HepG2 (cell line): ENCODE measurements at regions not wholly inside any gene's neighbourhood (a gene's known extent, or its start where the extent isn't known, plus 50 kb on each side); places are given as distances from the start of the nearest gene placed in this dataset.

Experiments used
- ATAC-seq: fragments of 200-7000 bp; cut with Tn5 transposase; 3 replicates; pipeline ENCODE4 v1.9.1; 2020; ENCODE audit warnings: mild to moderate bottlenecking, moderate library complexity
- BruUV-seq: library from RNA; stranded (reverse); fragments of 400-500 nt; replicated peaks from 2 replicates; lab custom pipeline; 2021; lab: Mats Ljungman, UMichigan
- CTCF ChIA-PET: fragments of 300-600 bp; formaldehyde crosslinking; extraction: SDS; loops from one replicate; lab custom pipeline; 2021; ENCODE audit warnings: low total read pairs, inconsistent platforms, low intra/inter-chr PET ratio; lab: Yijun Ruan, JAX
- POLR2A ChIA-PET: fragments of 350-600 bp; sonication (Branson Sonifier 250); formaldehyde crosslinking; loops from one replicate; lab custom pipeline; 2020; ENCODE audit warnings: antibody characterized with exemption, inconsistent platforms; lab: Yijun Ruan, JAX
- DNase-seq: peaks from one replicate; pipeline ENCODE4 v3.0.0-alpha.2; 2015; ENCODE audit warnings: low spot score
- FAIRE-seq: peaks from 3 replicates; lab custom pipeline; 2011; peaks lifted over from hg19 to GRCh38; lab: Jason Lieb, UNC
- H2AFZ ChIP-seq: one replicate; pipeline ENCODE4 v1.6.1; 2011; ENCODE audit warnings: low read length, inconsistent platforms
- H3K27ac ChIP-seq: fragments of 300-600 bp; 3 replicates; pipeline ENCODE4 v1.8.0; 2011; ENCODE audit warnings: mixed run types, mild to moderate bottlenecking, mixed read lengths, low read length, inconsistent platforms; ENCODE audit not compliant: insufficient read depth; ENCODE audit errors: extremely low read length
- H3K27me3 ChIP-seq, 2 experiments: fragments of 200-600 bp in 1 of 2; 2 replicates in 1 of 2; 3 replicates in 1 of 2; pipeline versions ENCODE4 v1.6.0 to v1.8.0; 2011; ENCODE audit warnings: low read length in 2 of 2, mild to moderate bottlenecking in 2 of 2, moderate library complexity in 2 of 2, inconsistent platforms in 1 of 2; ENCODE audit not compliant: insufficient read depth in 2 of 2, control insufficient read depth in 1 of 2
- H3K36me3 ChIP-seq, 2 experiments: fragments of 200-600 bp in 1 of 2; replicated peaks in 1 of 2; 2 replicates in 1 of 2; 3 replicates in 1 of 2; pipeline versions ENCODE4 v1.5.1 to v1.8.0; 2011; ENCODE audit warnings: low read length in 2 of 2, inconsistent platforms in 1 of 2; ENCODE audit not compliant: insufficient read depth in 2 of 2, control insufficient read depth in 1 of 2
- H3K4me1 ChIP-seq: 2 replicates; pipeline ENCODE4 v1.5.1; 2012; ENCODE audit warnings: low read length, inconsistent platforms; ENCODE audit not compliant: insufficient read depth
- H3K4me2 ChIP-seq: 2 replicates; pipeline ENCODE4 v1.6.0; 2011; ENCODE audit warnings: low read depth, low read length, inconsistent platforms
- H3K4me3 ChIP-seq, 3 experiments: fragments of 200-600 bp in 1 of 3; sonication (generic), shearing (Covaris generic) in 1 of 3; replicated peaks in 1 of 3; 2 replicates each; pipeline ENCODE4 v1.5.1; 2011 to 2016; ENCODE audit warnings: low read length in 3 of 3, inconsistent platforms in 2 of 3, low read depth in 2 of 3, mild to moderate bottlenecking in 2 of 3, control low read depth in 1 of 3, mixed read lengths in 1 of 3; ENCODE audit not compliant: insufficient read depth in 1 of 3
- H3K79me2 ChIP-seq: one replicate; pipeline ENCODE4 v1.6.1; 2011; ENCODE audit warnings: low read length, inconsistent platforms; ENCODE audit not compliant: insufficient read depth
- H3K9ac ChIP-seq: 2 replicates; pipeline ENCODE4 v1.6.0; 2011; ENCODE audit warnings: mild to moderate bottlenecking, low read depth, low read length, inconsistent platforms; ENCODE audit not compliant: insufficient read depth
- H3K9me3 ChIP-seq: 2 replicates; pipeline ENCODE4 v1.5.1; 2012; ENCODE audit warnings: mild to moderate bottlenecking, low read length
- H4K20me1 ChIP-seq: 2 replicates; pipeline ENCODE4 v1.6.0; 2011; ENCODE audit warnings: inconsistent platforms, mild to moderate bottlenecking, low read length, moderate library complexity; ENCODE audit not compliant: insufficient read depth
- ATF7 ChIP-seq, 2 experiments: fragments of 450-650 bp in 1 of 2; sonication (generic) in 1 of 2; formaldehyde crosslinking in 1 of 2; IDR thresholded peaks; 2 replicates each; pipeline versions ENCODE4 v1.4.0 to v1.6.1; 2016 to 2020; ENCODE audit warnings: antibody characterized with exemption in 1 of 2, mild to moderate bottlenecking in 1 of 2, missing genetic modification reagents in 1 of 2
- KLF12 ChIP-seq: sonication (generic); formaldehyde crosslinking; IDR thresholded peaks from 2 replicates; pipeline ENCODE4 v1.4.0; 2020; ENCODE audit warnings: missing genetic modification reagents, borderline replicate concordance
- MED13 ChIP-seq: sonication (generic); formaldehyde crosslinking; IDR thresholded peaks from 2 replicates; pipeline ENCODE4 v1.5.0; 2020; ENCODE audit warnings: missing genetic modification reagents
- RARA ChIP-seq: IDR thresholded peaks from 2 replicates; pipeline ENCODE4 v1.6.1; 2016; ENCODE audit warnings: missing genetic modification reagents, missing compliant biosample characterization
- TAF1 ChIP-seq: sonication (generic); formaldehyde crosslinking; IDR thresholded peaks from 2 replicates; pipeline ENCODE4 v1.4.0; 2020; ENCODE audit warnings: missing genetic modification reagents
- ZNF547 ChIP-seq: sonication (generic); formaldehyde crosslinking; IDR thresholded peaks from 2 replicates; pipeline ENCODE4 v1.5.1; 2020; ENCODE audit warnings: mild to moderate bottlenecking, missing genetic modification reagents
- whole genome bisulfite sequencing: methylation state at CpG from one replicate; pipeline ENCODE4 v1.1.6; 2017; ENCODE audit warnings: low lambda C conversion rate; 5-methylcytosine and 5-hydroxymethylcytosine counted together
- in situ Hi-C: cut with HindIII; loops from 2 replicates; pipeline ENCODE4 v1.10.0; 2017; ENCODE audit warnings: low pct_unique_long_range_greater_than_20kb; ENCODE audit not compliant: extremely low pct_ligation_motif_present
- intact Hi-C: fragments of 100-400 bp; cut with micrococcal nuclease; formaldehyde crosslinking; loops from one replicate; pipeline ENCODE4 v1.10.0; 2022; ENCODE audit not compliant: unreplicated experiment
- TF ChIP-seq, protein P1 (sequence below): sonication (generic); formaldehyde crosslinking; IDR thresholded peaks from 2 replicates; pipeline ENCODE4 v1.9.0; 2021; ENCODE audit warnings: mild to moderate bottlenecking, missing genetic modification reagents

DNA sequence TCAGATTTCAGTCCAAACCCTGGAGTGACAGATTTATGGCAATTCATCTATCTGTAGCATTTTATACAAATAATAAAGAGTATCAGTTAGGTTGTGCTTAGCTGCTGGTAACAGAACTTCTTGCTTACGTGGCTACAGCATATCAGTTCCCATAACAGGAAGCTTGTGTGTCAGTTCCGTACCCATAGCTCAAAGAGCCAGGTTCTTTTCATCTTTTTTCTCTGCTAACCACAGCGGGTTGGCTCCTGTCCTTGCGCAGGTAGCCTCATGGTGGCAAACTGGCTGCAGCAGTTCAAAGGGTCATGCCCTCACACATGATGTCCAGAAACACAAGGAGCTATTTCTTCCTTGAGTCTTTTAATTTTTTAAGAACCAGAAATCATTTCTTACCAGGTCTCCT lies 1041.8 kb downstream of the GATA3 start (continued):
- TF ChIP-seq, protein P1, sequence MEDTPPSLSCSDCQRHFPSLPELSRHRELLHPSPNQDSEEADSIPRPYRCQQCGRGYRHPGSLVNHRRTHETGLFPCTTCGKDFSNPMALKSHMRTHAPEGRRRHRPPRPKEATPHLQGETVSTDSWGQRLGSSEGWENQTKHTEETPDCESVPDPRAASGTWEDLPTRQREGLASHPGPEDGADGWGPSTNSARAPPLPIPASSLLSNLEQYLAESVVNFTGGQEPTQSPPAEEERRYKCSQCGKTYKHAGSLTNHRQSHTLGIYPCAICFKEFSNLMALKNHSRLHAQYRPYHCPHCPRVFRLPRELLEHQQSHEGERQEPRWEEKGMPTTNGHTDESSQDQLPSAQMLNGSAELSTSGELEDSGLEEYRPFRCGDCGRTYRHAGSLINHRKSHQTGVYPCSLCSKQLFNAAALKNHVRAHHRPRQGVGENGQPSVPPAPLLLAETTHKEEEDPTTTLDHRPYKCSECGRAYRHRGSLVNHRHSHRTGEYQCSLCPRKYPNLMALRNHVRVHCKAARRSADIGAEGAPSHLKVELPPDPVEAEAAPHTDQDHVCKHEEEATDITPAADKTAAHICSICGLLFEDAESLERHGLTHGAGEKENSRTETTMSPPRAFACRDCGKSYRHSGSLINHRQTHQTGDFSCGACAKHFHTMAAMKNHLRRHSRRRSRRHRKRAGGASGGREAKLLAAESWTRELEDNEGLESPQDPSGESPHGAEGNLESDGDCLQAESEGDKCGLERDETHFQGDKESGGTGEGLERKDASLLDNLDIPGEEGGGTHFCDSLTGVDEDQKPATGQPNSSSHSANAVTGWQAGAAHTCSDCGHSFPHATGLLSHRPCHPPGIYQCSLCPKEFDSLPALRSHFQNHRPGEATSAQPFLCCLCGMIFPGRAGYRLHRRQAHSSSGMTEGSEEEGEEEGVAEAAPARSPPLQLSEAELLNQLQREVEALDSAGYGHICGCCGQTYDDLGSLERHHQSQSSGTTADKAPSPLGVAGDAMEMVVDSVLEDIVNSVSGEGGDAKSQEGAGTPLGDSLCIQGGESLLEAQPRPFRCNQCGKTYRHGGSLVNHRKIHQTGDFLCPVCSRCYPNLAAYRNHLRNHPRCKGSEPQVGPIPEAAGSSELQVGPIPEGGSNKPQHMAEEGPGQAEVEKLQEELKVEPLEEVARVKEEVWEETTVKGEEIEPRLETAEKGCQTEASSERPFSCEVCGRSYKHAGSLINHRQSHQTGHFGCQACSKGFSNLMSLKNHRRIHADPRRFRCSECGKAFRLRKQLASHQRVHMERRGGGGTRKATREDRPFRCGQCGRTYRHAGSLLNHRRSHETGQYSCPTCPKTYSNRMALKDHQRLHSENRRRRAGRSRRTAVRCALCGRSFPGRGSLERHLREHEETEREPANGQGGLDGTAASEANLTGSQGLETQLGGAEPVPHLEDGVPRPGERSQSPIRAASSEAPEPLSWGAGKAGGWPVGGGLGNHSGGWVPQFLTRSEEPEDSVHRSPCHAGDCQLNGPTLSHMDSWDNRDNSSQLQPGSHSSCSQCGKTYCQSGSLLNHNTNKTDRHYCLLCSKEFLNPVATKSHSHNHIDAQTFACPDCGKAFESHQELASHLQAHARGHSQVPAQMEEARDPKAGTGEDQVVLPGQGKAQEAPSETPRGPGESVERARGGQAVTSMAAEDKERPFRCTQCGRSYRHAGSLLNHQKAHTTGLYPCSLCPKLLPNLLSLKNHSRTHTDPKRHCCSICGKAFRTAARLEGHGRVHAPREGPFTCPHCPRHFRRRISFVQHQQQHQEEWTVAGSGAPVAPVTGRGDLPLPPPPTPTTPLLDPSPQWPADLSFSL = no peak

DNA sequence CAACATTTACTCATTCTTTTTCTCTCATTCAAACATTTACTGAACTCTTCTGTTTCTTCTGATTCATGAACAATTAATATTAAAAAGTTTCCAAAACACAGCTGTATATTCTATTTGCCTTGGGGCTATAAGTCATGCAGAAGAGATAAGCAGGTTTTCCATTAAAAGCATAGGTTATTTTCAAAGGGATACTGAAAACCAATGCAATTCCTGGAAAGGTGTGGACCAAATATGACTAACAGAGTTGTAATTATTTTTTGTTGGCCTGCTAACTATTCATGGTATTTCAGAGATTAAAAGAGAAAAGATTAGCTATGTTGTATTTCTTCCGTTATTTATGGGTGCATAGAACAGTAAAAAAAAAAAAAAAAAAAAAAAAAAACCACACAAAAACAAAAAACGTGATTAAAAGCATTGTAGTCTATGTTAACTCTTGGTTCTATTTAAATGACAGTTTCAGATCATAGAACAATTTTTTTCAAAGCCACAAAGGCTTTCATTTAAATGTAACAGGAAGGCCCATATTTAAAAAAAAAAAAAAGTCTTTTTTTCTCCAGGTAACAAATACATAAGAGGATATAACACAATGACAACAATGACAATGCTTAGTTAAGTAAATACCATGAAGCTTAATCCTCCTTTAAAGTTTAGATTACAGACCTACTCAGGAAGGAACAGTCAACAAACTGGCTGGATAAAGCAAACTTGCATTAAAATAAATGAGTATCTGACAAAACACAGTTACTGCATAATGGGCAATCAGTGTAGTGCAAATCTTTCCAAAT lies 1042.9 kb downstream of the GATA3 start:
- TF ChIP-seq ATF7 (IDR thresholded peaks at IDR 0.05) = no peak
- no peak for TF ChIP-seq ATF7 (CRISPR knock-in tag; IDR thresholded peaks at IDR 0.05)
- TF ChIP-seq KLF12 = no peak
- no peak for TF ChIP-seq ZNF547 (CRISPR knock-in tag)
- TF ChIP-seq MED13 = no peak
- no peak for TF ChIP-seq RARA (CRISPR knock-in tag)
- no peak for TF ChIP-seq TAF1 (CRISPR knock-in tag)
- H4K20me1 ChIP-seq = no peaks in the 10 kb centered on the region
- no peak overlapping the region for H3K4me3 ChIP-seq
- H3K27me3 ChIP-seq = no peaks in the 10 kb centered on the region
- no peaks in the 10 kb centered on the region for H3K79me2 ChIP-seq
- H3K36me3 ChIP-seq = no peaks in the 10 kb centered on the region
- FAIRE-seq (no peak), DNase-seq (no peak), ATAC-seq (no peak)
- intact Hi-C loops (no loop called here), in situ Hi-C loops (no loop called here)
- 20% methylated on average over 2 of the region's 2 CpGs for WGBS
- no peaks in the 10 kb centered on the region for H3K4me1 ChIP-seq
- H3K27ac ChIP-seq = no peak overlapping the region
- H3K9ac ChIP-seq = no peak overlapping the region
- CTCF ChIA-PET = no interaction called here
- no peak overlapping the region for H3K4me2 ChIP-seq
- no peaks in the 10 kb centered on the region for H3K9me3 ChIP-seq
- POLR2A ChIA-PET = no interaction called here
- H2AFZ ChIP-seq = no peak overlapping the region
- no TSS peak for BruUV-seq
